ENCODE measurements at regions not wholly inside any gene's neighbourhood (a gene's known extent, or its start where the extent isn't known, plus 50 kb on each side); places are given as distances from the start of the nearest gene placed in this dataset.

- TF ChIP-seq REST (IDR thresholded peaks at IDR 0.05; ENCODE audit: unreplicated experiment) (no peak), CTCF (conservative IDR thresholded peaks at IDR 0.05; ENCODE audit: low read depth in 2 of 2) (peak; percentile 81 to 82), POLR2AphosphoS5 (IDR thresholded peaks at IDR 0.05; ENCODE audit: low read depth) (no peak)
Observed at GRCh38 chr9:73081979-73082657, 69.5 kb upstream of the ANXA1 start.
